Small intestine (tissue), 7 donors: ENCODE measurements at regions not wholly inside any gene's neighbourhood (a gene's known extent, or its start where the extent isn't known, plus 50 kb on each side); places are given as distances from the start of the nearest gene placed in this dataset.
"Not testable (repeated sequence)": the region's sequence is repeated elsewhere in the genome, so short reads cannot be mapped to it uniquely, and the experiment has no call there.

Experiments
- DNase-seq, 2 donors: peaks; one replicate each; pipeline versions ENCODE4 v3.0.0 to v3.0.0-alpha.2; 2013
- FAIRE-seq: peaks from 2 replicates; lab custom pipeline; 2012; peaks lifted over from hg19 to GRCh38; lab: Jason Lieb, UNC
- H3K27ac ChIP-seq, 3 donors: one replicate each; pipeline ENCODE4 v1.5.1; 2013; ENCODE audit warnings: low read length in 2 of 3, mild to moderate bottlenecking in 2 of 3, control low read depth in 1 of 3, inconsistent platforms in 1 of 3, low read depth in 1 of 3, moderate library complexity in 1 of 3
- H3K27me3 ChIP-seq, 3 donors: one replicate each; pipeline ENCODE4 v1.6.1; 2013; ENCODE audit warnings: low read length in 3 of 3, inconsistent platforms in 1 of 3; ENCODE audit not compliant: control insufficient read depth in 3 of 3, insufficient read depth in 3 of 3
- H3K36me3 ChIP-seq, 3 donors: one replicate each; pipeline ENCODE4 v1.6.1; 2013; ENCODE audit warnings: low read length in 3 of 3, inconsistent platforms in 1 of 3, low read depth in 1 of 3, mild to moderate bottlenecking in 1 of 3, moderate library complexity in 1 of 3; ENCODE audit not compliant: control insufficient read depth in 3 of 3, insufficient read depth in 2 of 3
- H3K4me1 ChIP-seq, 3 donors: one replicate each; pipeline ENCODE4 v1.6.1; 2013; ENCODE audit warnings: low read length in 2 of 3, inconsistent platforms in 1 of 3, low read depth in 1 of 3, mild to moderate bottlenecking in 1 of 3, moderate library complexity in 1 of 3; ENCODE audit not compliant: control insufficient read depth in 3 of 3, insufficient read depth in 2 of 3
- H3K4me3 ChIP-seq, 3 donors: one replicate each; pipeline ENCODE4 v1.5.1; 2013; ENCODE audit warnings: low read length in 3 of 3, control low read depth in 1 of 3, inconsistent platforms in 1 of 3, low read depth in 1 of 3, mild to moderate bottlenecking in 1 of 3, moderate library complexity in 1 of 3
- H3K9me3 ChIP-seq, 2 donors: one replicate each; pipeline ENCODE4 v1.6.1; 2013; ENCODE audit warnings: low read depth in 1 of 2, low read length in 1 of 2; ENCODE audit not compliant: control insufficient read depth in 2 of 2, insufficient read depth in 1 of 2
- WGBS, 3 donors: extraction: QIAGEN DNeasy Blood & Tissue Kit; methylation state at CpG; one replicate each; pipeline ENCODE4 v1.1.7; 2013; 5-methylcytosine and 5-hydroxymethylcytosine counted together
- donor health status: healthy with polysubstance abuse.
- donor health status: control.
- donor health status: control.
- donor health status: Bipolar disorder and iron deficiency.
- donor health status: healthy.

DNA sequence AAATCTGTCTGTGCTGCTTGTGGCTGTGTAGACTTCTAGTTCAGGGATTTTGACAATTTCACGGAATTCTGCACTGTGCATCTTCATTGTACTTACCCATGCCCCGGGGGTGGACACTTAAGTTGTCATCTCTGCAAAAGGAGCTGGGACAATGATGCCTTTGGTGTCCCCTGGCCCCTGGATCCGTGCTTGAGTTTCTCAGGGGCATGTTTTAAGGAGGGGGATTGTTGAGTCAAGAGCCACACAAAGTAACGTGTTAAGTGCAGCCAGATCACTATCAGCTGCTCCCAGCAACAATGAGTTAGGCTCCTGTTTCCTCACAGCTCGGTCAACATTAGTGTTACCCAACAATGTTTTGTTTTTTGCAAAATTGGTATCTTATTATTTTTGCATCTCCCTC lies 305.0 kb upstream of the DIO3 start:
- no peaks in the 10 kb centered on the region for H3K4me1 ChIP-seq
- no peak for DNase-seq
- H3K9me3 ChIP-seq, result no peaks in the 10 kb centered on the region
- WGBS, 3 donors, result 37 to 61% (median 43%) methylated on average over 5 of the region's 5 CpGs
- H3K4me3 ChIP-seq, result no peak overlapping the region
- no peaks in the 10 kb centered on the region for H3K36me3 ChIP-seq
- no peak overlapping the region for H3K27ac ChIP-seq
- peaks cover 0 to 7% (median 0%) of the 10 kb centered on the region in 3 donors for H3K27me3 ChIP-seq
- FAIRE-seq, result no peak

DNA sequence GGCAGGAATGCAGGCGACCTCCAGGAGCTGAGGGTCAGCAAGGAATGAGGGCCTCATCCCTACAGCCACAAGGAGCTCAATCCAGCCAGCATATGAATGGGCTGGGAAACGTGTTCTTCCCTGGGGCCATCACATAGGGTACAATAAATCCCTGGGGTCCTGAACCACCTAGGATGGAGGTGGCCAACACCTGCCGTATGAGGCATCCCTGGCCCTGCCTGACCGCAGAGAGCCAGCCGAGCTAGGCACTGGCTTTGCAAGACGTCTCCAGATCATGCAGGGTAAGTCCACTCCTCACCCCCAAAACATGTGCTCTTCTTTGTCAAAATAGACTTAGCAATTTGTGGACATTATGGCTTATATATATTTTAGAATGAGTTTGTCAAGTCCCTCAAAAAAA lies 303.7 kb upstream of the DIO3 start:
- H3K27ac ChIP-seq, result no peak overlapping the region
- peaks cover 0 to 3% of the 10 kb centered on the region in 2 donors for H3K9me3 ChIP-seq
- no peaks in the 10 kb centered on the region for H3K36me3 ChIP-seq
- no peaks in the 10 kb centered on the region for H3K4me1 ChIP-seq
- H3K27me3 ChIP-seq, result peaks cover 0 to 7% (median 0%) of the 10 kb centered on the region in 3 donors
- H3K4me3 ChIP-seq, result no peak overlapping the region
- DNase-seq (no peak), FAIRE-seq (no peak)
- WGBS, 3 donors, result 70 to 82% (median 73%) methylated on average over 6 of the region's 6 CpGs

DNA sequence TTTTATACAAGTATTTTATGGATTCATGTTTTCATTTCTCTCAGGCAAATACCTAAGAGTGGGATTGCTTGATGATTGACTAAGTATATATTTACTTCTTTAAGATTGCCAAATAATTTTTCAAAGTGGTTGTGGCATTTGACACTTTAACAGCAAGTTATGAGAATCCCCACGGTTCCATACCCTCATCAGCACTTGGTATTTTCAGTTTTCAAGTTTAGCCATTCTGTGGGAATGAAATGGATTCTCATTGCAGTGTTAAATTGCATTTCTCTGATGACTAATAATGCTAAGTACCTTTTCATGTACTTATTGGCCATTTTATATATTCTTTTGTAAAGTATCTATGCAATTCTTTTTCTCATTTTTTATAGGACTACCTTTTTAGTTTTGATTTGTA lies 301.5 kb upstream of the DIO3 start:
- Histone ChIP-seq H3K4me1 (no peaks in the 10 kb centered on the region), H3K4me3 (no peak overlapping the region), H3K27ac (no peak overlapping the region), H3K36me3 (no peaks in the 10 kb centered on the region), H3K27me3 (peaks cover 0 to 7% (median 0%) of the 10 kb centered on the region in 3 donors), H3K9me3 (peaks cover 0 to 3% of the 10 kb centered on the region in 2 donors)
- WGBS, 3 donors, result 42 to 73% (median 67%) methylated on average over 1 of the region's 1 CpG
- DNase-seq (no peak), FAIRE-seq (no peak)

DNA sequence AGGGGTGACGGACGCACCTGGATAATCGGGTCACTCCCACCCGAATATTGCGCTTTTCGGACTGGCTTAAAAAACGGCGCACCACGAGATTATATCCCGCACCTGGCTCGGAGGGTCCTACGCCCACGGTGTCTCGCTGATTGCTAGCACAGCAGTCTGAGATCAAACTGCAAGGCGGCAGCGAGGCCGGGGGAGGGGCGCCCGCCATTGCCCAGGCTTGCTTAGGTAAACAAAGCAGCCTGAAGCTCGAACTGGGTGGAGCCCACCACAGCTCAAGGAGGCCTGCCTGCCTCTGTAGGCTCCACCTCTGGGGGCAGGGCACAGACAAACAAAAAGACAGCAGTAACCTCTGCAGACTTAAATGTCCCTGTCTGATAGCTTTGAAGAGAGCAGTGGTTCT lies 294.9 kb upstream of the DIO3 start:
- not testable (repeated sequence) for H3K36me3 ChIP-seq, H3K9me3 ChIP-seq, FAIRE-seq, H3K27me3 ChIP-seq, H3K27ac ChIP-seq, H3K4me3 ChIP-seq, DNase-seq, H3K4me1 ChIP-seq
- 83 to 97% (median 91%) methylated on average over 14 to 20 of the region's 20 CpGs for WGBS, 3 donors

DNA sequence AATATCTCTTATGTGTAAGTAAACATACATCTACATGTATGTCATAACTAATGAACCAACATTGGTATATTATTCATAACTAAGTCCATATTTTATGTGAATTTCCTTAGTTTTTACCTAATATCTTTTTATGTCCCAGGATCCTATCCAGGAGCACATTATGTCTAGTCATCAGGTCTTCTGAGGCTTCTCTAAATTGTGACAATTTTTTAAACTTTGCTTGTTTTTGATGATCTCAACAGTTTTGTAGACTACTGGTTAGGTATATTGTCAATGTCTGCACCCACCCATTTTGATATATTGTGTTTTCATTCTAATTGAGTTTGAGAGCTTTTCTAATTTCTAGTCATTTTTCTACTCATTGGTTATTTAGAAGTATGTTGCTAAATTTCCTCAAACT lies 288.2 kb upstream of the DIO3 start:
- H3K27me3 ChIP-seq, result no peaks in the 10 kb centered on the region
- FAIRE-seq (no peak), DNase-seq (no peak)
- no peaks in the 10 kb centered on the region for H3K4me1 ChIP-seq
- no peaks in the 10 kb centered on the region for H3K36me3 ChIP-seq
- H3K27ac ChIP-seq, result no peak overlapping the region
- no peaks in the 10 kb centered on the region for H3K9me3 ChIP-seq
- H3K4me3 ChIP-seq, result no peak overlapping the region

DNA sequence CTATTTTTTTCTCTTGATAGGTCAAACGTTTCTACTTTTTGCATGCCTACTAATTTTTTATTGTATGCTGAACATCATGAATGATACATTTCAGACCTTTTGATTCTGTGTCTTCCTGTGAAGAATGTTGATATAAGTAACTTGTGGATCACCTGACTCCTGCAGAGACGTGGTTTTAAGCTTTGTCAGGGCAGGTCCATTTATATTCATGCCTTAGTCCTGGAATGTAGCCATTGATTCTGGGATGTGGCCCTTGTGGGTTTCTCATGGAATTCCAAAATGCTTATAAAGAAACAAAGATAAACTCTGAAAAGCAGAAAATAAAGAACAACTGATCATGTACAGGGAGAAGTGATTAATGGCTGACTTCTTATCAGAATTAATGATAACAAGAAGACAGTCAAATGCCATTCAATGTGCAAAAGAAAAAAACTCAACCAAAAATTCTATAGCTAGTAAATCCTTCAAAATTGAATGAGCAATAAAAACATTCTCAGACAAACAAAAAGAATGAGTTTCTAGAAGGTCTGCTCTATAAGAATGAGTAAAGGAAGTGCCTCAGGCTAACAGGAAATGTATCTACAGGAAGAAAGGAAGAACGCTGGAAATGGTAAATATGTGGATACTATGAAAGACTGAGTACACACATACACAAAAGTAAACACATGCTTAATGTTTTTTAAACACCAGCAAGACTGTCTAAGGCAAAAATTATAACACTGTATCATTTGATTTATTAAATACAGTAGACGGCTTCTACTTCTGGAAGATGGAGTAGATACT lies 284.8 kb upstream of the DIO3 start:
- FAIRE-seq (no peak), DNase-seq (no peak)
- 45 to 51% (median 48%) methylated on average over 4 of the region's 4 CpGs for WGBS, 3 donors
- no peaks in the 10 kb centered on the region for H3K27me3 ChIP-seq
- no peak overlapping the region for H3K4me3 ChIP-seq
- H3K9me3 ChIP-seq, result no peaks in the 10 kb centered on the region
- no peak overlapping the region for H3K27ac ChIP-seq
- no peaks in the 10 kb centered on the region for H3K36me3 ChIP-seq
- no peaks in the 10 kb centered on the region for H3K4me1 ChIP-seq

DNA sequence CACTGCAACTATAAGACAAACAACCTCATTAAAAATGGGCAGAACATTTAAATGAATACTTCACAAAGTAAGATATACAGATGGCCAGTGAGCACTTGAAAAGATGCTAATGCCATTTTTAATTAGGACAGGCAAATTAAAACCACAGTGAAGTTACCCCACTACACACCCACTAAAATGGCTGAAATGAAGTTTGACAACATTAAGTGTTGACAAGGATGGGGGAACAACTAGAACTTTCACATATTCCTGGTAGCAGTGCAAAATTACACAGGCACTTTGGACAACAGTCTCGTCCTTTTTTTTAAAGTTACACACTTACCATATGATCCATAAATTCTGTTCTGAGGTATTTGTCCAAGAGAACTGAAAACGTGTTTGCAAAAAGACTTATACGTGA lies 278.9 kb upstream of the DIO3 start:
- H3K27ac ChIP-seq, result no peak overlapping the region
- no peaks in the 10 kb centered on the region for H3K4me1 ChIP-seq
- no peak for DNase-seq
- no peak overlapping the region for H3K4me3 ChIP-seq
- FAIRE-seq, result no peak
- no peaks in the 10 kb centered on the region for H3K9me3 ChIP-seq
- H3K27me3 ChIP-seq, result no peaks in the 10 kb centered on the region
- 60 to 79% (median 72%) methylated on average over 3 of the region's 3 CpGs for WGBS, 3 donors
- no peaks in the 10 kb centered on the region for H3K36me3 ChIP-seq

DNA sequence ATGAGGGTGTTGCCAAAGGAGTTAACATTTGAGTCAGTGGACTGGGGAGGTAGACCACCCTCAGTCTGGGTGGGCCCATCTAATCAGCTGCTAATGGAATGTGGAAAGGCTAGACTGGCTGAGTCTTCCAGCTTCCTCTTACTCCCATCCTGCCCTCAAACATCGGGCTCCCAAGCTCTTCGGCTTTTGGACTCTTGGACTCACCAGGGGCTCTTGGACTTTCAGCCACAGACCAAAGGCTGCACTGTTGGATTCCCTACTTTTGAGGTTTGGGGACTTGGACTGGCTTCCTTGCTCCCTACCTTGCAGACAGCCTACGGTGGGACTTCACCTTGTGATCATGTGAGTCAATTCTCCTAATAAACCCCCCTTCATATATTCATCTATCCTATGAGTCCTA lies 276.6 kb upstream of the DIO3 start:
- H3K36me3 ChIP-seq, result no peaks in the 10 kb centered on the region
- H3K9me3 ChIP-seq, result no peaks in the 10 kb centered on the region
- FAIRE-seq (no peak), DNase-seq (no peak)
- no peak overlapping the region for H3K27ac ChIP-seq
- no peaks in the 10 kb centered on the region for H3K27me3 ChIP-seq
- no peak overlapping the region for H3K4me3 ChIP-seq
- peaks cover 0 to 13% (median 0%) of the 10 kb centered on the region in 3 donors for H3K4me1 ChIP-seq
- 47 to 82% (median 63%) methylated on average over 3 of the region's 3 CpGs for WGBS, 3 donors
